ENCODE measurements at regions not wholly inside any gene's neighbourhood (a gene's known extent, or its start where the extent isn't known, plus 50 kb on each side); places are given as distances from the start of the nearest gene placed in this dataset.

DNA sequence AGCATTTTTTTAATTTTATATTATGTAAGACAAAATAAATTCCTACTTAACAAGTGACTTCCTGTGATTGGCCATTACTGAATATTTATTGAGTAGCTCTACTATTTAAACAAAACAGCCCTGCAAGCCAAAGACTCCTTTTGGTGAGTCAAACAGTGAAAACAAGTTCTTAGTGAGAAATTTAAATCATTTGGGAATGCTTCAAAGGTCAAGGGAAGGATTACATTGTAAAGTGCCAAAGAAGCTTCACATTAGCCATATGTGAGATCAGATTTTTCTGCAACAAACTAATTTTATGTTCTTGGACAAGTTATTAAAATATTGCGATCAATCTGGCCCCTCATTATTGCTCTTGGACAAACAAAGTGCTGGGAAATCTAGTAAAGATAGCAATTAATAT lies 795.4 kb upstream of the MGAT4C start:
- no peak overlapping the region for H2AFZ ChIP-seq (ENCODE audit: insufficient read depth, low read depth, low read length, poor library complexity, severe bottlenecking)
- intact Hi-C loops (cut with micrococcal nuclease), result no loop called here
- H3K79me2 ChIP-seq (ENCODE audit: insufficient read depth, low read length), result no peaks in the 10 kb centered on the region
- no peak overlapping the region for H3K4me2 ChIP-seq (replicated peaks; ENCODE audit: extremely low read depth, low read length, poor library complexity, severe bottlenecking)
- H3K4me3 ChIP-seq (replicated peaks in 1 of 3; ENCODE audit: low read depth in 2 of 3, low read length in 3 of 3), result no peak overlapping the region
- Mint-ChIP-seq H3K4me1 (no peaks in the 10 kb centered on the region), H3K27ac (no peak overlapping the region), H3K27me3 (ENCODE audit: low read depth in 3 of 3) (no peaks in the 10 kb centered on the region), H3K9me3 (peaks cover 0 to 1% (median 0%) of the 10 kb centered on the region in 7 donors), H3K4me3 (no peak overlapping the region), H3K36me3 (no peaks in the 10 kb centered on the region)
- no peaks in the 10 kb centered on the region for H4K20me1 ChIP-seq (ENCODE audit: insufficient read depth, low read length)
- no CpG with 5 or more reads among the region's 1 CpG for WGBS (ENCODE audit: insufficient coverage)
- no peaks in the 10 kb centered on the region for H3K9me3 ChIP-seq (replicated peaks in 1 of 2; ENCODE audit: control insufficient read depth in 1 of 2, insufficient read depth in 1 of 2, low read length in 2 of 2)
- H3K4me1 ChIP-seq (ENCODE audit: control insufficient read depth in 1 of 2, insufficient read depth in 2 of 2, low read length in 2 of 2), result no peaks in the 10 kb centered on the region
- H3K27me3 ChIP-seq (ENCODE audit: control insufficient read depth in 2 of 2, insufficient read depth in 2 of 2, low read length in 2 of 2), result no peaks in the 10 kb centered on the region
- H3K27ac ChIP-seq (ENCODE audit: low read depth in 1 of 2, low read length in 2 of 2), result no peak overlapping the region
- no peak overlapping the region for H3K9ac ChIP-seq (ENCODE audit: insufficient read depth, low read length, poor library complexity, severe bottlenecking)
- TF ChIP-seq, protein P1, sequence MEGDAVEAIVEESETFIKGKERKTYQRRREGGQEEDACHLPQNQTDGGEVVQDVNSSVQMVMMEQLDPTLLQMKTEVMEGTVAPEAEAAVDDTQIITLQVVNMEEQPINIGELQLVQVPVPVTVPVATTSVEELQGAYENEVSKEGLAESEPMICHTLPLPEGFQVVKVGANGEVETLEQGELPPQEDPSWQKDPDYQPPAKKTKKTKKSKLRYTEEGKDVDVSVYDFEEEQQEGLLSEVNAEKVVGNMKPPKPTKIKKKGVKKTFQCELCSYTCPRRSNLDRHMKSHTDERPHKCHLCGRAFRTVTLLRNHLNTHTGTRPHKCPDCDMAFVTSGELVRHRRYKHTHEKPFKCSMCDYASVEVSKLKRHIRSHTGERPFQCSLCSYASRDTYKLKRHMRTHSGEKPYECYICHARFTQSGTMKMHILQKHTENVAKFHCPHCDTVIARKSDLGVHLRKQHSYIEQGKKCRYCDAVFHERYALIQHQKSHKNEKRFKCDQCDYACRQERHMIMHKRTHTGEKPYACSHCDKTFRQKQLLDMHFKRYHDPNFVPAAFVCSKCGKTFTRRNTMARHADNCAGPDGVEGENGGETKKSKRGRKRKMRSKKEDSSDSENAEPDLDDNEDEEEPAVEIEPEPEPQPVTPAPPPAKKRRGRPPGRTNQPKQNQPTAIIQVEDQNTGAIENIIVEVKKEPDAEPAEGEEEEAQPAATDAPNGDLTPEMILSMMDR (IDR thresholded peaks at IDR 0.05), result no peak
- no peak for DNase-seq
- H3K36me3 ChIP-seq (replicated peaks in 1 of 2; ENCODE audit: control insufficient read depth in 1 of 2, insufficient read depth in 2 of 2, low read length in 2 of 2), result no peaks in the 10 kb centered on the region

DNA sequence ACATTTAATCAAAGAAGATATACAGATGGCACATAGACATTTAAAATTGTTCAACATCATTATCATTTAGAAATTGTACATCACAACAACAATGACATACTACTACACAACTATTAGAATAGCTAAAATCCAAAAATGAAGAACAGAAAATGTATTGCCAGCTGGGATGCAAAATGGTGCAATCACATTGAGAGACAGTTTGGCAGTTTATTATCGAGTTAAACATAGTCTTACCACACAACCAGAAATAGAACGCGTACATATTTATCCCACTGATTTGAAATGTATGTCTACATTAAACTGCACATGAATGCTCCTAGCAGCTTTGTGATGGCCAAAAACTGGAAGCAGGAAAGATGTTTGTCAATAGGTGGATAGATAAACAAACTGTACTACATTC lies 791.5 kb upstream of the MGAT4C start:
- intact Hi-C loops (cut with micrococcal nuclease), result no loop called here
- Histone ChIP-seq H3K9me3 (replicated peaks in 1 of 2; ENCODE audit: control insufficient read depth in 1 of 2, insufficient read depth in 1 of 2, low read length in 2 of 2) (no peaks in the 10 kb centered on the region), H3K4me2 (replicated peaks; ENCODE audit: extremely low read depth, low read length, poor library complexity, severe bottlenecking) (no peak overlapping the region), H3K9ac (ENCODE audit: insufficient read depth, low read length, poor library complexity, severe bottlenecking) (no peak overlapping the region), H3K79me2 (ENCODE audit: insufficient read depth, low read length) (no peaks in the 10 kb centered on the region), H3K27ac (ENCODE audit: low read depth in 1 of 2, low read length in 2 of 2) (no peak overlapping the region), H3K36me3 (replicated peaks in 1 of 2; ENCODE audit: control insufficient read depth in 1 of 2, insufficient read depth in 2 of 2, low read length in 2 of 2) (no peaks in the 10 kb centered on the region), H3K4me3 (replicated peaks in 1 of 3; ENCODE audit: low read depth in 2 of 3, low read length in 3 of 3) (no peak overlapping the region), H2AFZ (ENCODE audit: insufficient read depth, low read depth, low read length, poor library complexity, severe bottlenecking) (no peak overlapping the region), H3K4me1 (ENCODE audit: control insufficient read depth in 1 of 2, insufficient read depth in 2 of 2, low read length in 2 of 2) (no peaks in the 10 kb centered on the region), H4K20me1 (ENCODE audit: insufficient read depth, low read length) (no peaks in the 10 kb centered on the region), H3K27me3 (ENCODE audit: control insufficient read depth in 2 of 2, insufficient read depth in 2 of 2, low read length in 2 of 2) (no peaks in the 10 kb centered on the region)
- DNase-seq, result no peak
- H3K27me3 Mint-ChIP-seq (ENCODE audit: low read depth in 3 of 3), result no peaks in the 10 kb centered on the region
- peaks cover 0 to 3% (median 0%) of the 10 kb centered on the region in 7 donors for H3K9me3 Mint-ChIP-seq
- no peak overlapping the region for H3K27ac Mint-ChIP-seq
- TF ChIP-seq, protein P1 (IDR thresholded peaks at IDR 0.05), result no peak
- H3K36me3 Mint-ChIP-seq, result no peaks in the 10 kb centered on the region
- no CpG with 5 or more reads among the region's 3 CpGs for WGBS (ENCODE audit: insufficient coverage)
- H3K4me1 Mint-ChIP-seq, result no peaks in the 10 kb centered on the region
- H3K4me3 Mint-ChIP-seq, result no peak overlapping the region

All from CD14-positive monocyte (primary cell).